OCI-M2 (cell line): ENCODE measurements at regions not wholly inside any gene's neighbourhood (a gene's known extent, or its start where the extent isn't known, plus 50 kb on each side); places are given as distances from the start of the nearest gene placed in this dataset.

Experiments
- DNase-seq: peaks from one replicate; lab custom pipeline; 2025; ENCODE audit not compliant: unreplicated experiment; lab: John Stamatoyannopoulos, UW

DNA sequence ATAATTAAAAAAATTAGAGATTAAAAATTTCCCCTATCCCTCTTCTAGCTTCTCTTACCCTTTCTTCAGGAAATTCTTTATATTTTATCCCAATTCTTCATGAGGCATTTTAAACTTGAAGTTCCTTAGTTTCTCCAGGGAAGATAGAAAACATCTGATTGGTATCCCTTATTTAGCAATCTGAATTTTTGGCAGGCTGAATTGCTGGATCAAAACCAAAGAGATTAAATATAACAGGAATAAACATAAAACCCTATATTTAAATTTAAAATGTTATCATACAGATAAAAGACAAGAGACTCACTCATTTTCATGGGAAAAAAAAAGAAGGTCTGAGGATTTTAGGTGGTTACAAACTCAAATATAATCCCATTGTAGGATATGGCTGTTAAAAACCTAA, 204.2 kb downstream of the CHRM3 start:
- DNase-seq, result no peak

DNA sequence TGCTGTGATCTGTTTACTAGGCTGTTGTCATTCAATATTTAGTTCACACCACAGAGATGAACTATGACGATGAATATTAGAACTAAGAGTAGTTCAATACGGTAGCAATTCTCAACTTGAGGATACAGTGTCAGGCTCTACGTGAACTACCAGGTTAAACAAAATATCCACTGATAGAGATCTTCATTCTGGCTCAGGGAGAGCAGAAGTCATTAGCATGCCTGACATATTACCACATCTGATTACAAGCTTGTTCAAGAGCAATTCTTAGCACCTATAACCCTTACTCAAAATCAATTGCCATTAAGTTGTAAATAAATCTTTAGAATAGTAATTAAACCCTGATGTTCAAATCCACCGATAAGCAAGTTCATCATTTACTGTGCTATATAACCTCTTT, 207.2 kb downstream of the CHRM3 start:
- DNase-seq, result no peak

DNA sequence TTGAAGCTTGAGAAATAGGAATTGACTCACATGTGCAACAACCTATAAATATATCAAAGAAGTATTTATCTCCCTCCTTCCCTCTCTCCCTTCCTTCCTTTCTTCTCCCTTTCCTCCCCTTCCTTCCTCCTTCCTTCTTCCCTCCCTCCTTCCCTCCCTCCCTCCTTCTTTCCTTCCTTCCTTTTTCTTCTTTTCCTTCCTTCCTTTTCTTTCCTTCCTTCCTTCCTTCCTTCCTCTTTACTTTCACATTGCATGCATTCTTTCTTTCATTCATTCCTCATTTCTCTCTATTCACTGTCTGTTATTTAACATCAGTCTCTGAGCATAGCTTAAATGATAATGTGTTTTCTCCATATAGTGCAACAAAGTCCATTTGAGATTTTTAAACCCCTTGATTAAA, 214.2 kb downstream of the CHRM3 start:
- DNase-seq, result no peak

DNA sequence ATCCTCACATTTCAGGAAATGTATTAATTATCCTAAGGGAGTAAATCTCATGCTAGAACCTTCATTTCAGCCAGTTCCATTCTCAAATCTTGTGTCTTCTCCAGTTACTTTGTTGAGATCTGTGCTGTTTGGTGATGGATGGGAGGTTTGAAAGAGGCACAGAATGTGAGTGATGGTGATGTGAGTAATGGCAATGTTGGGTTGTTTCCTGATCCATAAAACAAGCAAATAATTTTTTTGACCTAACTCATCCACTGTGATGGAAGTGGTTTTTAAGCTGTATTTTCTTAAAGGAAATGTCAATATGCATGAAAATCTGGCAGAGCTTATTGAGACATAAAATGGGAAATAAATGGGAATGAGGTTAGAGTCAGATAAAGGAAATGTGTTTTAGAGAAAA, 214.7 kb downstream of the CHRM3 start:
- DNase-seq, result no peak

DNA sequence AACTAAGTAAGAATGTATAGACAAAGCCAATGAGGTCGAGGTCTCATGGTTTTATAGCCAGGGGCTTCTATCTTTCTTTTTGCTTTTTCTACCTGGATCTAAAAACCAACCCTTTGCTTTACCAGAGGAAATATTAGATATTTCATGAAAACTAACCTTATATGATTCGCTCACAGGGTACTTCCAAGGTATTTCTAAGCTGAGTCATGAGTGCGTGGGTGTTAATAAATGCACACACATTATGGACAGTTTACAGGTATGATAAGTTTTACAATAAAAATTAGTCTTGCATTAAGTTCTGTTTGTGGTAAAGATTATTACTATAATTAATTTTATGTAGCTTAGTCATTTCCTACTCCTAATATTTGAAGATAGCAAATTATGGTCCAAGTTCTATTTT, 217.2 kb downstream of the CHRM3 start:
- no peak for DNase-seq

DNA sequence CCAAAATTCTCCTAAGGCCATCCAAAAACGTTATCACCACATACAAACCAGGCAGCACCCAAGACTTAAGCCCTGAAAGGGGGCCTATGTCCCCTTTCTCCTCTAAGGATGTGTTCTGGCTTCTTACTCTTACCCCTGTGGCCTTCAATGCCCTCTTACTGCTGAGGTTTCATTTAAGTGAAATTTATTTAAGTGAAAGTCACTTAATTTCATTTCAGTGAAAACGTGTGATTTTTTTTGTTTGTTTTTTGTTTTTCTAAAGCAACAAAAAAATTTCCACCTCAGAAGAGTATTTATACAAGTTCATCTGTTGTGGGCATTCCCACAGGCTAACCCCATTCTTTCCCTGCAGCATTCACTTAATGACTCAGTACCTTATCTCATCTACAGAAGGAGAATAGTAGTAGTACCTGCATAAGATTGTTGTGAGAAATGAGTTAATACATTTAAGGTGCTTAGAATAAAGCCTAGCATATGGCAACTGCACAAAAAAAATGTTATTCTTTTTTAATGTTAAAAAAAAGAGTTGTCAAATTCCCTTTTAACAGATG, 220.6 kb downstream of the CHRM3 start:
- no peak for DNase-seq

DNA sequence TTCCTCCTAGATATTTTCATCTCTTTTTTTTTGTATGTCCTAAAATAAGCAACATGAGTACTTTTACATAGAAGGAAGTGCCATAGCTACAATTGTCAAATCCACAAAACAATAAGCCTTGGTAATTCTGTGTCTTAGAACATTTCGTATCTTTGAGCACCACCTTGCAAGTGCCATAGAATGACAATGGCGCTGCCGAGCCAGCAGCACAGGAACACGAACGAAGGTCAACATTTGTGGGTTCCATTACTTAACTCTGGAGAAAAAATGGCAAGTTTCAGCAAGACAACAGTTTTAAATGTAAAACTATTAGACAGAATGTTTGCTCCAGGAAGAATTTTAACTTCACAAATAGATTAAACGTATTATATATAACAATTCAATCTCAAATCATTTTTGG, 222.1 kb downstream of the CHRM3 start:
- no peak for DNase-seq

DNA sequence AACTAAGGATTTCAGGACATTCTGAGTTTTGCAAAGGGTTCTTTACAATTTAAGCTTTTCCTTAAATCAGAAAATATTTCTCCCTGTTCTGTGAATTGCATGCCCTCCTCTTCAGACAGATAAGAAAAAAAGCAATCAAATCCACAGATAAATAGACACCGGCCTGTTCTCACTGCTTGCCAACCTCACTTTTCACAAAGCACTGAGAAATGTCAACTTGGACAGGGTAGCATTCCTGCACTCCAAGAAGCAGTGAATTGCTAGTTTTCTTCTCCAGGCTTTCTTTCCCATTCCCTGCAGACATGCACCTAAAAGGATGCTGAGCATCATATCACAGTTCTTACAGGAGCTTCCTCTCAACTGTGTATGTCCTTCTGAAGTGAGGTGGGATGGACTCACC, 226.0 kb downstream of the CHRM3 start:
- no peak for DNase-seq

DNA sequence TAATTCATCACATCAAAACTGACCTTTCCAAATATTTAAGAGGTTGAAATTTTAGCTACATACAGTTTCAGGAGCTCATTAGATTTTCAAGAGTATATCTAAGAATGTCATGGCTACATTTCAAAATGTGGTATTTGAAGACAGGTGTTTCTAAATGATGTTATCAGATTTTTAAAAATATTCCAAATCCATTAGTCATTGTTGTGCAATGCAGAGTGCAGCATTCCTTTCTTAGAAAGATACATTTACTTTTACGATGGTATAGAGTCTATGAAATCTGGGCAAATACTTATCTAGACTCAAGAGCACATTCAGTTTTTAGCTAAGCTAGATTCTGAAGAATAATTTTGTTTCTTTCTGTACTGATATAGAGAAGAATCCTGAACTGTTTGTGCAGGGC, 230.3 kb downstream of the CHRM3 start:
- DNase-seq, result no peak

DNA sequence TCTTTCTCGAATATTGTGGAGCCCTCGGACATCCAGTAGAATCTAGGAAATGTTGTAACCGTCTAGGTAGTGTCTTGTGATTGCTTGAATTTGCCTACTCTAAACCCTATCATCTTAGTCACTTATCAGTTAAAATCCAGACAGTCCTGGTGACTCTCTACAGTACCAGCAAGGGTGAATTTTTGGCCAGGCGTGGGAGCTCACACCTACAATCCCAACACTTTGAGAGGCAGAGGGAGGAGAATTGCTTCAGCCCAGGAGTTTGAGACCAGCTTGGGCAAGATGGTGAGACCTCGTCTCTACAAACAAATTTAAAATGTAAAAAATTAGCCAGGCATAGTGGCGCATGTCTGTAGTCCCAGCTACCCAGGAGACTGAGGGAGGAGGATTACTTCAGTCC, 230.9 kb downstream of the CHRM3 start:
- no peak for DNase-seq

DNA sequence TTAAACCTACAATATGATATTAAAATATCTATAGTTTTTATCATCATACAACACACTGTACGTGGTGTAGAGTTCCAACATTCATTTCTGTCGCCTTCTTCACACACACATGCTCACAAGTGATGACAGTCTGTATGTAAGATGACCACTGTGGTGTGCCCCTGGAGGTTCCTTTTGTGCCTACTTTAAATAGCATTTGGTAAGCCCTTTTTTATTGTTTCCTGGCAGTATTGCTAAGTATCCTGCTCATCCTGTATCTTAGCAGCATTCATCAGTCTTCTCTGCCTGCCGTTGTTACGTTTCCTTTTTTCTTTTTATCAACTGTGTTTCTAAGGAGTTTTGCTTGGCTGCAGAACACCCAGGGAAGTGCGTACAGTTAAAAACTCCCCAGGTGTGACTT, 231.4 kb downstream of the CHRM3 start:
- DNase-seq, result no peak

DNA sequence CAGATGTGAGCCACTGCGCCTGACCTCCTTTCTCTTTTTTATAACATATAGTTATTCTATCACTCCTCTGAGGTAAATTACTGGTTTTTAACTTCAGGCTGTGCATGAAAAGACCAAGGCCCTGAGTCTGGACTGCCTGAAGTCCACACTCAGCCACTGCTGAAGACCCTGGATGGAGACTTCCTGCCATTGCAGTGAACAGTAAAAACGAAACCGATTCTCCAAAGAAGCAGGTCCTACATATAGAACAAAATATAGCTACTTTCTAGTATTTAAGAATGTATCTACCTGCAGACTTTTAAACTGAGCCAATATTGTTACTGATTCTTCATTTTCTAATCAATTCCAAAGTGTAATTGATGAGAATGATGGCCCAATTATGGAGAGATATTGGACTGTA, 232.8 kb downstream of the CHRM3 start:
- DNase-seq, result no peak

DNA sequence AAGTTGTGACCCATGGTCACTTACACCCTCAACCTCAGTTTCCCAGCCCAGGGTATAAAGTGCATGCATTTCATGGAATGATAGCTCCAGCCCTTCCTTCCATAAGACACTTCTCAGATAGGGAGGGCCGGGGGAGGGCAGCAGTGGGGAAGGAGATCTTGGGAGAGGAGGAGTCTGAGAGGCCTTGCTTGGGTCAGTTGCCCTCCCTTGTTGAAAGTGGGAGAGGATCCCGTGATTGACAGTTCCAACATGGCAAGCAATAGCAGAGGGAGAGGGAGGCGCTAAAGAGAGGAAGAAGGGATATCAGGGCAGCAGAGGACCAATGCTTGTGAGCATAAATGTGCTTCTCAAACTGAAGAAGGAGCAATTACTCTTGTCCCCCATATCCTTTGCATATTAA, 244.4 kb downstream of the CHRM3 start:
- no peak for DNase-seq

DNA sequence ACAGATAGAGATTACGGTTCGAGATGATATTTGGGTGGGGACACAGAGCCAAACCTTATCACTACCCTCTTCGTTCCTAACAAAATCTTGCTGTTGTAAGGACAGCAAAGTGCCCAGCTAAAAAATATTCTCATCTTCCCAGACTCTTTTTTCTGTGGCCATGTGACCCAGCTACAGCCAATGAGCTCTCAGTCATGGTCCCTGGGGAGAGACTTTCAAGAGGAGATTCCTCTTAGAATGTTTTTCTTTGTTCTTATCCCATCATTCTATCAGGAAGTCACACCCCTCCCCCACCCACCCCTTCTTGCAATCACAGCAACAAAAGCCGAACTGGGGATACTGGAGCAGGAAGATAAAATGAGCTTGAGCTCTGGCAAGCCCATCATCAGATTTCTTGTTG, 247.1 kb downstream of the CHRM3 start:
- DNase-seq, result no peak

DNA sequence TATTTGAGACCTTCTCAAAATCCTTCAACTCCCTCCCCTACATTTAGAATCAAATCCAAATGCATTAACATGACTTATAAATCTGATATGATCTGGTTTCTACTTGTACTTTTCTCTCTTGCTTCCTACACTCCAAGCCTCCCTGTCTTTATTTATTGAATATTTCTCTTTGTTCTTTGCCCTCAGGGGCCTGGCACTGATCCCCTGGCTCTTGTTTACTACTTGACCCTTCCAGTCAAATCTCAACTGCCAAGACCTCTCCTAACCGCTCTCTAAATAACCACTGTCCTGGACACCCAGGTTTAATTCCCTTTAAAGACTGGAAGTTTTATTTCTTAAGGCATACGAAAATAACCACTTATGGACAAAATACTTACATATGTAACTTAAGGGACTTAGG, 248.9 kb downstream of the CHRM3 start:
- no peak for DNase-seq

DNA sequence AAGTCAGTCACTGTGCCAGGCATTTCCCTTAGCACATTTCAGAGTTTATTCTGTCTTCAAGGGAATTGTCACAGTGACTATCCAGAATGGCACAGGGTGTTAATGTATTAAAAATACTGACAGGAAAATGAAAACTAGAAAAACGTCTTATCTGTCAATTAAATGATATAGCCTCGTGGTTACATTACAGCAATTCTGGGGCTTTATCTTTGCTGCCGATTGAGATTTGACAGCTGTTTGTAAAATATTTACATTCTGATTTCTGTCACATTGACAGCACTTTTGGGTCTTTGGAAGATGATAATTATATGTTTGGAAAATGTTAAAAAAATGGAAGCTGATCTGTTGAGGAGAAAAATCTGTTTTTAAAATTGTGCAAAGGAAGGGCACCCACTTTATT, 250.0 kb downstream of the CHRM3 start:
- DNase-seq, result no peak

DNA sequence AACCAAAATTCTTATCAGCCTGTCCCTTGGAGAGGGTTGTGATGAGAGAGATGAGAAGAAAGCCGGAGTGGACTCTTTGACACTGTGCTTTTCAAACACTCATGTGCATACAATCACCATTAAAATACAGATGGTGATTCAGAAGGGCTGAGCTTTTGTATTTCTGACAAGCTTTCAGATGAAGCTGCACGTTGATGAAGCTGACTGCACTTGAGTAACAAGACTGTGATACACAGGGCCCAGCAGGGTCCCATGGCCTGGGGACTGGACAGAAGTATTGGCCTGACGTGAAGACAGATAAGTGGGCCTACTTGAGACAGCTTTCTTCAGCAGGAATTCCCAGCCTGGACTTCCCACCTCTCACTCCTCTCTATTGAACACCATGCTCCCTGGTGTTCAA, 258.2 kb downstream of the CHRM3 start:
- DNase-seq, result no peak

DNA sequence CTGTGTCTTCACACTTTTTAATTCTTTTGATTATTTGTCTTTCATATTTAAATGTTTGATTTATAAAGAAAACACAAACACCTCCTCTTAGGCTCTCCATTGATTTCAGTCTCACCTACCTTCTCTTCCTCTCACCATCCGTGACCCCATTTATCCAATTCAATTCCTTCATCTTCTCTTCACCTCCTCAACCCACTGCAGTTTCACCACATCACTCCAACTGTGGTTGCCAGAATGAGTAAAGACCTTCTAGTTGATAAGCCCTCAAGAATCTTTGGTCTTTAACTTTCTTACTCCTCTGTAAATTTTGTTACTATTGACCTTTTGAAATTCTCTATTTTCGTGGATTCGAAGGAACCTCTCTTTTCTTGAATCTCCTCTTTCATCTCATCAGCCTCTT, 260.7 kb downstream of the CHRM3 start:
- no peak for DNase-seq

DNA sequence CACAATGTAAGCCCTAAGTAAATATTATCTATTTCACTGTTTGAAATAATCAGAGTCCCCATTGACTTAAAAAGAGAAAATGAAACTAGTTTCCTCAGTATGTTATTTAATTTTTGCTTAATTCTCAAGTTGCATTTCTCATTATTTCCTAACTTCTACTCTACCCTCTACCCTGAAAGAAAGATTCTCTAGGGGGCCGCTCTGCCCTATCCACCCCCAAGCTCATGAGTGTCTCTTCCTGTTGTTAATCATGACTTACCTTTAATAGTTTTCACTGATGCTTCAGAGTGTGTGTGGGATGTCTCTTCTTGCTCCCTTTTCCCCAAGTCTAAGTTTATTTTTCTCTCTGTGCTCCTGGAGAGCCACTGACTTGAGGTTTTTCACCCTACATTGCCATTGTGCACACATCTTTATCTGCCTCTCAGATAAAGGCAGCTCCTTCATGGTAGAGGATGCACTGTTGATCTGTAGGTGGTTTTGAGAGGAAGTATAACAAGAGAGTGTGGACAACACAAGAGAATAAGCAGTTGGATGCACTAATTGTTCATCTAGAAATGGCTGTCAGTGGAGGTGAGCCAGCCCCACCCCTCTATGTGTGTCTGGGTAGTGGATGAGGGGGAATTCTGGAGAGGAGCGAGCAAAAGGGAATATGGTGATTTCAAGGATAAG, 261.7 kb downstream of the CHRM3 start:
- no peak for DNase-seq

DNA sequence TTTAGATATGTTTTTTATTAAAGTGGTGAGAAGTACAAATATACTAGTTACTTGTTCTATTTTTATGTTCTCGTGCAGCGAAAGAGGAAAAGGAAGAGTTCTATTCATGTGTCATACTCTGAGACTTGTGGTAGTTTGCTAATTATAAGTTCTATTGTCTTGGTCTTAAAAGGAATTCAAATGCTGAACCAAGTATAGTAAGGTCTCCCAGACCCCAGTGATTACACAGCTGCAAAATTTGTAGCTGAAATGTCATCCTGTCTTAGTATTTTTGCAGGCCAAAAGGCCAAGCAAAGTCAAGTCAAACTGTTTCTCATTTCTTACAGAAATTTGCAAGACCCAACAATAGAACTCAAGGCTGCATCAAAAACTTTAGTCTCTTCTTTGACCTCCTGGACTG, 268.7 kb downstream of the CHRM3 start:
- no peak for DNase-seq

DNA sequence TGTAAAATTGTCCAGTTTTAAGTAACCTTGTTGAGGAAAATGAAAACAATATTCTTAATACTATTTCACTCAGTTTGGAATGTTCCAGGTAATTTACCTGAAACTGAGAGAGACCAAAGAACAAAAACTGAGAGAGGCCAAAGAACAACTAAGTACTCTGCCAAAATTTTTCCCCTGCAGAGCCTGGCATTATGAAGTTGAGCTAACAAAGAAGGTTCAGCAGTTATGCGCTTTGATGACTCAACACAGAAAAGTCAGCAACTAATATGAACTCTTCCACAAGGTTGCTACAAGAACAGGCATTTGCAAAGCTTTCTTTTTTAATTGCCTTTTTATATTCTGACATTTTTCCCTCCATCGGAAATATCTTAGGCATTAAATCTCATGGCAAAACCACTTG, 270.9 kb downstream of the CHRM3 start:
- no peak for DNase-seq

DNA sequence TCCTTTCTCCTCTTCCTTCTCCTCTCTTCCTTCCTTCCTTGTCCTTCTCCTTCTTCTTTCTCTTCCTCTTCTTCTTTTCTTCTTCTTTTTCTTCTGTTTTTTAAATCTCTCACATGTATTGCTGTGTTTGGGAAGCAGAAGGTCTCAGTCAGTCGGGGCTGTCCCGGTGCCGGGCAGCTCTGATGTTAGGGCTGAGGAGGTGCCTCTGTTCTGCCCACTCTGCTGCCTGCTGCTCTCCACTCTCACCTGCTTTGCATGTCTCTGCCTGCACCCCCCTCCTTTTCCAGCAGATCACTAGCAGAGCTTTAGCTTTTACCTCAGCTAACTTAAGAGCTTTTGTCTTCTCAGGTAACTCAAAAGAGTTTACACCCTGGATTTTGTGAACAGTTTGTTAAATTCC, 276.6 kb downstream of the CHRM3 start:
- DNase-seq, result no peak

DNA sequence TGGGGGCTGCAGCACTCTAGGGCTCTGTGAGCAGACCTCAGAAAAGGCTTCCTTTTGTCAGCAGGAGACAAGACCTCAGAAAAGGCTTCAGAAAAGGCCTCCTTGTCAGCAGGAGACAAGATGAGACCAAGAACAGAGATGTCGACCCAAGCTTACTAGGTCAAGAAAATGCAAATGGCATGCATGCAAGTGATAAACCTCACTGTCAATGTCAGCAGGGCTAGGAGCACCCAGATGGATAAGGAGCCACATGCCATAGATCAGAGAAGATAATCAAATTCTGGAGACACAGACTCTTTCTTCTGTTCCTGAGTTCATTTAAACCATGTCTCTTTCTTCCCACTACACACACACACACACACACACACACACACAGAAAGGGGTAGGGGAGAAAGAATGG, 285.9 kb downstream of the CHRM3 start:
- DNase-seq, result no peak
